ENCODE measurements at regions not wholly inside any gene's neighbourhood (a gene's known extent, or its start where the extent isn't known, plus 50 kb on each side); places are given as distances from the start of the nearest gene placed in this dataset.
A peak's percentile ranks its signal among the peaks of the same experiment; 100 is the strongest.

DNA sequence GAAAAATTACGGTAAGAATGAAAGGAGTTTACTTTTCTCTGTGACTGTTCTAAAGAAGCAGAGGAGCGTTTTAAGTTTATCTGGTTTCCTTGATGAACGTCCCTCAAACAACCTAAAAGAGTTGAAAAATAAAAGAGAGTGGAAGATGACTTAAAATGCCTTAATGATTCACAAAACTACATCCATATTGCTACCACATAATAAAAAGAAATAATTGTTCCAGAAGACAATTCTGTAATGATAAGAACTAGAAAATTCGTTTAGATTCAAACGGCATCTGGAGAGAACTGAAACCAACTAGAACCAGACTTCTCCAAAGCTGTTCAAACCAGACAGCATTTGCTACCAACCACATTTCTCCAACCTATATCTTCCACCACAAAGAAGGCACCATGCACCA lies 68.1 kb downstream of the TEKT4 start:
- Mint-ChIP-seq H3K9me3 (peaks cover 0 to 5% (median 0%) of the 10 kb centered on the region in 5 donors), H3K36me3 (no peaks in the 10 kb centered on the region), H3K27ac (no peak overlapping the region), H3K4me1 (no peaks in the 10 kb centered on the region), H3K4me3 (no peak overlapping the region), H3K27me3 (peaks cover 0 to 24% of the 10 kb centered on the region in 2 donors)
- H3K27me3 ChIP-seq (ENCODE audit: insufficient read depth, low read length, poor library complexity, severe bottlenecking): no peaks in the 10 kb centered on the region
- DNase-seq: no peak
- ChIA-PET CTCF (no interaction called here), POLR2A (no interaction called here)
- no peaks in the 10 kb centered on the region for H3K4me1 ChIP-seq (ENCODE audit: insufficient read depth, low read length)
- no peaks in the 10 kb centered on the region for H3K9me3 ChIP-seq (ENCODE audit: low read length)
- no peak overlapping the region for H3K27ac ChIP-seq (ENCODE audit: low read depth, low read length)
- no peaks in the 10 kb centered on the region for H3K36me3 ChIP-seq (ENCODE audit: insufficient read depth, low read length)
- no peak overlapping the region for H3K4me3 ChIP-seq (ENCODE audit: low read length)

DNA sequence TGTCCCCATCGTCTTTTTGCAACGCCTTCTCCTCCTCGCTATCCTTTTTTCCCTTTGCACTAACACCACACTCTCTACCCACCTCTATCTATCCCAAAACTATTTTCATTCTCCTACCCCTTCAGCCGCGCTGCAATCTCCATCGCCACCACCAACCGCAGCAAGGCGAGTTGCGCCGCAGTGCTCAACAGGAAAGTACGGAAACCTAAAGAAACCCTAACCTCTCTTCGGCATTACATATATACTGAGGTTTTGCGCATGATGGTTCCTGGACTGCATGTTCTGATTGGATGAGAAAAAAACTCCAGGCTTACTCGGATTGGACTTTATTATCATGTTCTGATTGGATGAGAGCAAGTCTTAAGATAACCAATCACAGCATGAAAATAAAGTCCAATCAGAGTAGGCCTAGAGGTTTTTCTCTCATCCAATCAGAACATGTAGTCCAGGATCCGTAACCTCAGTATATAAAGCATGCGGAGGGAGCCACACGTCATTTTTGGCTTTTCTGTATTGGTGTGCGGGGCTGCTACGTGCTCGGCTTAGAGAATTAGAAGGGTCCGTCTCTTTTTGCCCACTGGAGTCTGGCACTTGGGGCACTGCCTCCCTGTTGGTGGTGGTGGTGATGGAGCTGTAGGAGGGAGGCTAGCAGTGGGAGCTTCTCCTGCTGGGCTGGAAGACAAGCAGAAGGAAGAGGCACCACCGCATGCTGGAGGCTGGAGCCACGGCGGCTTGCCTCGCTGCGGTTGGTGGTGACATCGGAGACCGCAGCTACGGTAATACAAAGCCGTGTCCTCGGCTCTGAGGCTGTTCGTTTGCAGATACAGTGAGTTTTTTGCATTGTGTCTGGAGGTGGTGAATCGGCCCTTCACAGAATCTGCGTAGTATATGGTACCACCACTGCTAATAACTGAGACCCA lies 76.1 kb downstream of the TEKT4 start:
- Histone ChIP-seq H3K4me1 (ENCODE audit: insufficient read depth, low read length) (no peaks in the 10 kb centered on the region), H3K36me3 (ENCODE audit: insufficient read depth, low read length) (no peaks in the 10 kb centered on the region), H3K27me3 (ENCODE audit: insufficient read depth, low read length, poor library complexity, severe bottlenecking) (peaks cover 3% of the 10 kb centered on the region), H3K9me3 (ENCODE audit: low read length) (no peaks in the 10 kb centered on the region), H3K4me3 (ENCODE audit: low read length) (no peak overlapping the region), H3K27ac (ENCODE audit: low read depth, low read length) (no peak overlapping the region)
- no peaks in the 10 kb centered on the region for H3K36me3 Mint-ChIP-seq
- no peak for DNase-seq
- H3K9me3 Mint-ChIP-seq: peaks cover 0 to 5% (median 2%) of the 10 kb centered on the region in 5 donors
- peaks cover 1 to 2% of the 10 kb centered on the region in 2 donors for H3K27me3 Mint-ChIP-seq
- no peak overlapping the region for H3K4me3 Mint-ChIP-seq
- POLR2A ChIA-PET: no interaction called here
- no peaks in the 10 kb centered on the region for H3K4me1 Mint-ChIP-seq
- no peak overlapping the region for H3K27ac Mint-ChIP-seq
- CTCF ChIA-PET: interaction anchor here (2.1 kb wide), 1 partner anchor 10 kb away, joined by 8 read pairs; no protein-coding TSS in a partner anchor

DNA sequence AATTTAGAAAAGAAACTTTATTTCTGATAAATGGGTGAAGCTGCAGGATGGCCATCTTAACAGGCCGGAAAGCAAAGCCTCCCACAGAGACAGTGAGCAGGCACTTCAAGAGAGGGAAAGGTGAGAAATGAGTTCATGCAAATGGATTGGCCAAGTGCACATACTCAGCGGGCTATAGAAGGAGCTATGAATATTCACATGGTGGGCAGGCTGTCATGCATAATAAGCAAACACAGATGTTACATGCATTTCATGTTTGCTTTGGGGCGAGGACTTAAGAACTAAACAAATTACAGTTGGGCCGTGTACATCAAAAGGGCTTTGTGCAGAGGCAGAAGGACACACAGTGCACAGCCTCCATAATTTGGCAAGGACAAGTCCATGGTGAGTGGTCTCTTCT lies 69.8 kb upstream of the MAL start:
- Histone ChIP-seq H3K9me3 (ENCODE audit: low read length) (no peaks in the 10 kb centered on the region), H3K4me3 (ENCODE audit: low read length) (no peak overlapping the region), H3K4me1 (ENCODE audit: insufficient read depth, low read length) (no peaks in the 10 kb centered on the region), H3K27me3 (ENCODE audit: insufficient read depth, low read length, poor library complexity, severe bottlenecking) (no peaks in the 10 kb centered on the region), H3K36me3 (ENCODE audit: insufficient read depth, low read length) (no peaks in the 10 kb centered on the region), H3K27ac (ENCODE audit: low read depth, low read length) (no peak overlapping the region)
- no peak overlapping the region for H3K4me3 Mint-ChIP-seq
- peaks cover 19 to 52% of the 10 kb centered on the region in 2 donors for H3K27me3 Mint-ChIP-seq
- H3K27ac Mint-ChIP-seq: peak overlapping the region in 1 of 8 donors; percentile 16
- POLR2A ChIA-PET: no interaction called here
- no peak for DNase-seq
- H3K36me3 Mint-ChIP-seq: no peaks in the 10 kb centered on the region
- CTCF ChIA-PET: no interaction called here
- no peaks in the 10 kb centered on the region for H3K4me1 Mint-ChIP-seq
- H3K9me3 Mint-ChIP-seq: no peaks in the 10 kb centered on the region

DNA sequence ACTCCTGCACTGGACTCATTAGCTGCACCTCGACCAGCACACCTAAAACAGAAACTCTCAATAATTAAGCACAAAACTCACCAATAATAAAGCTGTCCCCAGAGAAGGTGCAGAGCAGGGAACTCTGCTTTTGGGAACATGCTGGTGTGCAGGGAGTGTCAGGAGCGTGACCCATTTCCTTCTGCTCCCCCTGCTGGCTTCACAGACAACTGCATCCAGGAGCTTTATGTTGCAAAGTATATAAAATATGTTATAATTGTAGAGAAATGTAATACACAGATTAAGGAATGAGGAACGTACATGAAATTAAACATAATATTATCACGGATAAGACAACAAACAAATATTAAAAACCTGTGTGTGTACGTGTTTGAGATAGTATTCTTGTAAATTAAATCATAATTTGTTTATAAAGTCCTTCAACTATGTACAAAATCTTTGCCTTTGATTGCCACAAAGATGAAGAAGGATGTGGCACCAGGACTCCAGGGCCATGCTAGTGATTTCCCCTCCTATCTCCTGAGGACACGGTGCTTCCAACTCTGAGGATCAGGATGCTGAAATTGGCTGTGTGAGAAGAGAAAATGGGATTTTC lies 68.6 kb upstream of the MAL start:
- ChIA-PET POLR2A (no interaction called here), CTCF (interaction anchor here (0.7 to 2.2 kb wide), 8 partner anchors 9 to 53 kb away, joined by 3 to 11 read pairs (median 4); no protein-coding TSS in a partner anchor)
- no peaks in the 10 kb centered on the region for H3K4me1 ChIP-seq (ENCODE audit: insufficient read depth, low read length)
- no peaks in the 10 kb centered on the region for H3K4me1 Mint-ChIP-seq
- H3K4me3 ChIP-seq (ENCODE audit: low read length): no peak overlapping the region
- H3K9me3 ChIP-seq (ENCODE audit: low read length): no peaks in the 10 kb centered on the region
- no peak overlapping the region for H3K4me3 Mint-ChIP-seq
- no peaks in the 10 kb centered on the region for H3K36me3 ChIP-seq (ENCODE audit: insufficient read depth, low read length)
- H3K27me3 ChIP-seq (ENCODE audit: insufficient read depth, low read length, poor library complexity, severe bottlenecking): no peaks in the 10 kb centered on the region
- H3K36me3 Mint-ChIP-seq: no peaks in the 10 kb centered on the region
- no peaks in the 10 kb centered on the region for H3K9me3 Mint-ChIP-seq
- peak in 2 of 5 donors; percentile 15 to 53 for DNase-seq
- peak overlapping the region in 1 of 8 donors; percentile 51 for H3K27ac Mint-ChIP-seq
- H3K27ac ChIP-seq (ENCODE audit: low read depth, low read length): no peak overlapping the region
- H3K27me3 Mint-ChIP-seq: peaks cover 19 to 52% of the 10 kb centered on the region in 2 donors

DNA sequence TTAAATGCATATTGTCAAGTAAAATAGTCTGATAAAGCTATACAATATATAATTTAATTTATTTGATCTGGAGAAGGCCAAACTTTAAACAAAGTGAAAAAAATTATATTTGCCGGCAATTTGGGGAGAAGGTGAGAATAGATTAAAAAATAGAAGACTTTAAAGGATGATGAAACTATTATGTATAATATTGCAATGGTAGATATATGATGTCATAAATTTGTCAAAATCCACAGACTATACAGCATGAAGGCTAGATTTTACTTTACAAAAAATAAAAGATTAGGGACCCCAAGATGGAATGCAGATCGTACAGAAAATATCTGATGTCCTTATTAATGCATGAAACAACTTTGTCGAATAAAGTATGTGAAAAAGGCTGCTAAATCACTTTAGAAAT lies 67.3 kb upstream of the MAL start:
- no peaks in the 10 kb centered on the region for H3K27me3 ChIP-seq (ENCODE audit: insufficient read depth, low read length, poor library complexity, severe bottlenecking)
- Mint-ChIP-seq H3K36me3 (no peaks in the 10 kb centered on the region), H3K27me3 (peaks cover 16 to 49% of the 10 kb centered on the region in 2 donors), H3K27ac (no peak overlapping the region), H3K9me3 (no peaks in the 10 kb centered on the region), H3K4me3 (no peak overlapping the region), H3K4me1 (no peaks in the 10 kb centered on the region)
- H3K9me3 ChIP-seq (ENCODE audit: low read length): no peaks in the 10 kb centered on the region
- no peaks in the 10 kb centered on the region for H3K36me3 ChIP-seq (ENCODE audit: insufficient read depth, low read length)
- no peaks in the 10 kb centered on the region for H3K4me1 ChIP-seq (ENCODE audit: insufficient read depth, low read length)
- no peak overlapping the region for H3K4me3 ChIP-seq (ENCODE audit: low read length)
- ChIA-PET POLR2A (no interaction called here), CTCF (interaction anchor here (2.2 kb wide), 2 partner anchors 10 to 17 kb away, joined by 8 to 11 read pairs; no protein-coding TSS in a partner anchor)
- no peak overlapping the region for H3K27ac ChIP-seq (ENCODE audit: low read depth, low read length)
- no peak for DNase-seq

DNA sequence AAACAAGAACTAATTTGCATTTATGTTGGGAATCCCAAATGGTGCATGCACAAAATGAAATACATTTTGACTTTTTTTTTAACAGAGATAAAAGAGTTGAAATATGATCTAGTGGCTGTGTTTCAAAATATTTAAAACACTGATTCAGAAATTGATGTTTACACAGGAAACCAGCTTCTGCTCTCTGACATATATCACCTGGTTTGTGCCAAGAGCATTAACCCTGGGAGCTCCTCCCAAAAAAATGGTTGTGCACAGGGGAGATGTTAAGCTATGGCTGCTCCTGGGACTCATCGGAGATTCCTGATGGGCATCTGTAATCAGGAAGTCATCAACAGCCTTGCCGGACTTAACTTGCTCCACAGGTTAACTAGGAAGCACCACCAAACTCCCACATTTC lies 65.2 kb upstream of the MAL start:
- Histone ChIP-seq H3K4me1 (ENCODE audit: insufficient read depth, low read length) (no peaks in the 10 kb centered on the region), H3K36me3 (ENCODE audit: insufficient read depth, low read length) (no peaks in the 10 kb centered on the region), H3K27me3 (ENCODE audit: insufficient read depth, low read length, poor library complexity, severe bottlenecking) (no peaks in the 10 kb centered on the region), H3K4me3 (ENCODE audit: low read length) (no peak overlapping the region), H3K9me3 (ENCODE audit: low read length) (no peaks in the 10 kb centered on the region), H3K27ac (ENCODE audit: low read depth, low read length) (no peak overlapping the region)
- peaks cover 11 to 43% of the 10 kb centered on the region in 2 donors for H3K27me3 Mint-ChIP-seq
- no peaks in the 10 kb centered on the region for H3K36me3 Mint-ChIP-seq
- no peaks in the 10 kb centered on the region for H3K9me3 Mint-ChIP-seq
- no peak overlapping the region for H3K4me3 Mint-ChIP-seq
- DNase-seq: no peak
- CTCF ChIA-PET: no interaction called here
- no peak overlapping the region for H3K27ac Mint-ChIP-seq
- no peaks in the 10 kb centered on the region for H3K4me1 Mint-ChIP-seq
- POLR2A ChIA-PET: no interaction called here

DNA sequence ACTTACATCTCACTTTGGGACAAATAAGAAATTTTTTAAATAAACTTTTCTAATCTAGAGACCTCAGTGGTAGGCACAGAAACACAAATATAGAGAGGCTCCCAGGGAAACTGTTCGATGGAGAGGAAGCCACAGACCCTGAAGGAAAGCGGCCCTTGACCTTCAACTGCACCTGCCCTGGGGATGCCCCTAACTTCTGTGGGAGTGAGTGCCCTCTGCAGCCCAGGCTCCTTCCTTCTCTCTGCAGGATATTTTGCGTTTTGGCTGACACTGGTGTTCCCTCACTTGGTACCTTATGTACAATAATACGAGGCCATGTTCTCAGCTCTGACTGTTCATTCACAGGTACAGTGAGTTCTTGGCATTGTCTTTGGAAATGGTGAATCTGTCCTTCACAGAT lies 64.8 kb upstream of the MAL start:
- no peak overlapping the region for H3K4me3 ChIP-seq (ENCODE audit: low read length)
- CTCF ChIA-PET: no interaction called here
- H3K27ac ChIP-seq (ENCODE audit: low read depth, low read length): no peak overlapping the region
- Mint-ChIP-seq H3K9me3 (no peaks in the 10 kb centered on the region), H3K4me1 (no peaks in the 10 kb centered on the region), H3K27ac (no peak overlapping the region), H3K27me3 (peaks cover 11 to 38% of the 10 kb centered on the region in 2 donors), H3K36me3 (no peaks in the 10 kb centered on the region), H3K4me3 (no peak overlapping the region)
- no peaks in the 10 kb centered on the region for H3K36me3 ChIP-seq (ENCODE audit: insufficient read depth, low read length)
- no peaks in the 10 kb centered on the region for H3K4me1 ChIP-seq (ENCODE audit: insufficient read depth, low read length)
- POLR2A ChIA-PET: no interaction called here
- no peak for DNase-seq
- H3K9me3 ChIP-seq (ENCODE audit: low read length): no peaks in the 10 kb centered on the region
- H3K27me3 ChIP-seq (ENCODE audit: insufficient read depth, low read length, poor library complexity, severe bottlenecking): no peaks in the 10 kb centered on the region

DNA sequence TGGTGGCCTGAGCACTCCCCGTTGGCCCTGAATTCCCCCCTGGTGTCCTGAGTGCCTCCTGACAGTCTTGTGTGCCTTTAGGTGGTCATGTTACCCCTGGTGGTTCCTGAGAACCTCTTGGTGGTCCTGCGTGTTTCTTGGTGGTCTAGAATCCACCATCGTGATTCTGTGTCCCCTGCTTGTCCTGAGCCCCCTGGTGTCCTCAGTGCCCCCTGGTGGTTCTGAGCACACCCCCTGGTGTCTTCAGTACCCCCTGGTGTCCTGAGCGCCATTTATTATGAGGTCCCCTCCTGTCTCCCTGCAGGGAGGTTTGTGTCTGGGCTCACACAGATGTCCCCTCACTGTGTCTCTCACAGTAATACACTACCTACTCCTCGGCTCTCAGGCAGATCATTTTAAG lies 61.3 kb upstream of the MAL start:
- Histone ChIP-seq H3K27ac (ENCODE audit: low read depth, low read length) (no peak overlapping the region), H3K36me3 (ENCODE audit: insufficient read depth, low read length) (no peaks in the 10 kb centered on the region), H3K9me3 (ENCODE audit: low read length) (no peaks in the 10 kb centered on the region), H3K27me3 (ENCODE audit: insufficient read depth, low read length, poor library complexity, severe bottlenecking) (no peaks in the 10 kb centered on the region), H3K4me1 (ENCODE audit: insufficient read depth, low read length) (no peaks in the 10 kb centered on the region), H3K4me3 (ENCODE audit: low read length) (no peak overlapping the region)
- ChIA-PET POLR2A (no interaction called here), CTCF (no interaction called here)
- H3K27me3 Mint-ChIP-seq: peaks cover 8 to 20% of the 10 kb centered on the region in 2 donors
- no peak overlapping the region for H3K27ac Mint-ChIP-seq
- H3K9me3 Mint-ChIP-seq: peaks cover 0 to 2% (median 0%) of the 10 kb centered on the region in 5 donors
- no peaks in the 10 kb centered on the region for H3K36me3 Mint-ChIP-seq
- H3K4me3 Mint-ChIP-seq: no peak overlapping the region
- no peak for DNase-seq
- no peaks in the 10 kb centered on the region for H3K4me1 Mint-ChIP-seq

Measured in CD8-positive, alpha-beta memory T cell (primary cell).